GM23338 (cell line): ENCODE measurements at regions not wholly inside any gene's neighbourhood (a gene's known extent, or its start where the extent isn't known, plus 50 kb on each side); places are given as distances from the start of the nearest gene placed in this dataset.

Experiments used
- ATAC-seq: fragments of 200-7000 bp; cut with Tn5 transposase; 3 replicates; pipeline ENCODE4 v1.9.1; 2020
- DNase-seq: peaks from one replicate; pipeline ENCODE4 v3.0.0-alpha.2; 2015; ENCODE audit warnings: low spot score
- H2AFZ ChIP-seq: fragments of 200-600 bp; sonication (generic); 2 replicates; pipeline ENCODE4 v1.8.0; 2016; ENCODE audit warnings: antibody characterized with exemption, mild to moderate bottlenecking, moderate library complexity
- H3F3A ChIP-seq: fragments of 200-600 bp; sonication (generic); replicated peaks from 2 replicates; pipeline ENCODE4 v1.8.0; 2017; ENCODE audit warnings: antibody characterized with exemption, mixed run types, low read depth
- H3K27ac ChIP-seq: fragments of 200-600 bp; sonication (generic); 2 replicates; pipeline ENCODE4 v1.6.1; 2016; ENCODE audit warnings: low read depth
- H3K27me3 ChIP-seq: fragments of 200-600 bp; sonication (generic); 2 replicates; pipeline ENCODE4 v1.8.0; 2016; ENCODE audit warnings: mild to moderate bottlenecking, mixed run types, moderate library complexity; ENCODE audit not compliant: insufficient read depth
- H3K36me3 ChIP-seq: fragments of 200-600 bp; sonication (generic); 2 replicates; pipeline ENCODE4 v1.8.0; 2016; ENCODE audit warnings: mild to moderate bottlenecking; ENCODE audit not compliant: insufficient read depth
- H3K4me1 ChIP-seq: fragments of 200-600 bp; sonication (generic); 2 replicates; pipeline ENCODE4 v1.8.0; 2016; ENCODE audit warnings: mild to moderate bottlenecking, moderate library complexity; ENCODE audit not compliant: insufficient read depth
- H3K4me2 ChIP-seq: fragments of 200-600 bp; sonication (generic); 2 replicates; pipeline ENCODE4 v1.7.1; 2017; ENCODE audit warnings: mixed run types
- H3K4me3 ChIP-seq: fragments of 200-600 bp; sonication (generic); 2 replicates; pipeline ENCODE4 v1.6.1; 2016; ENCODE audit warnings: mixed run types
- H3K79me2 ChIP-seq: fragments of 200-600 bp; sonication (generic); replicated peaks from 2 replicates; pipeline ENCODE4 v1.8.0; 2017; ENCODE audit warnings: mild to moderate bottlenecking; ENCODE audit not compliant: insufficient read depth
- H3K9me2 ChIP-seq: fragments of 200-600 bp; sonication (generic); 2 replicates; pipeline ENCODE4 v1.8.0; 2017; ENCODE audit not compliant: insufficient read depth
- H4K20me1 ChIP-seq: fragments of 200-600 bp; sonication (generic); replicated peaks from 2 replicates; pipeline ENCODE4 v1.8.0; 2017; ENCODE audit warnings: mild to moderate bottlenecking; ENCODE audit not compliant: insufficient read depth
- H3K27ac Mint-ChIP-seq: 2 replicates; pipeline ENCODE4 v1.8.0; 2020; ENCODE audit warnings: inconsistent platforms, mild to moderate bottlenecking, moderate library complexity, mixed read lengths
- H3K27me3 Mint-ChIP-seq: 3 replicates; pipeline ENCODE4 v1.8.0; 2022; ENCODE audit warnings: low read depth, mild to moderate bottlenecking, moderate library complexity, mixed read lengths, inconsistent platforms; ENCODE audit not compliant: insufficient read depth, poor library complexity
- H3K36me3 Mint-ChIP-seq: 3 replicates; pipeline ENCODE4 v1.8.0; 2021; ENCODE audit warnings: low read depth, mild to moderate bottlenecking, inconsistent platforms, moderate library complexity, mixed read lengths
- H3K4me1 Mint-ChIP-seq: 3 replicates; pipeline ENCODE4 v1.8.0; 2020; ENCODE audit warnings: mild to moderate bottlenecking, inconsistent platforms, mixed read lengths
- H3K4me3 Mint-ChIP-seq: 3 replicates; pipeline ENCODE4 v1.8.0; 2021; ENCODE audit warnings: moderate library complexity, mild to moderate bottlenecking, inconsistent platforms, mixed read lengths
- H3K9me3 Mint-ChIP-seq: 3 replicates; pipeline ENCODE4 v1.8.0; 2020; ENCODE audit warnings: moderate library complexity, mild to moderate bottlenecking, inconsistent platforms, mixed read lengths
- CREB1 ChIP-seq: fragments of 250-450 bp; sonication (Bioruptor Pico); IDR thresholded peaks from 2 replicates; pipeline ENCODE4 v1.5.0; 2020; ENCODE audit warnings: low read depth, mild to moderate bottlenecking, moderate library complexity
- CTCF ChIP-seq, 2 experiments: fragments of 200-600 bp in 1 of 2; sonication (generic) in 1 of 2; conservative IDR thresholded peaks; 2 replicates each; pipeline versions ENCODE4 v1.5.1 to v1.6.1; 2016 to 2017; ENCODE audit warnings: antibody characterized with exemption in 2 of 2, low read depth in 2 of 2, mild to moderate bottlenecking in 2 of 2, moderate library complexity in 1 of 2
- EZH2 ChIP-seq: fragments of 200-600 bp; sonication (generic); IDR thresholded peaks from one replicate; pipeline ENCODE4 v1.8.0; 2017; ENCODE audit warnings: antibody characterized with exemption, mild to moderate bottlenecking, low read depth; ENCODE audit not compliant: unreplicated experiment
- EZH2phosphoT487 ChIP-seq: fragments of 200-600 bp; sonication (generic); IDR thresholded peaks from one replicate; pipeline ENCODE4 v1.8.1; 2018; ENCODE audit warnings: antibody characterized with exemption; ENCODE audit not compliant: unreplicated experiment
- JUNB ChIP-seq: IDR thresholded peaks from one replicate; pipeline ENCODE4 v1.6.1; 2016; ENCODE audit warnings: antibody characterized with exemption; ENCODE audit not compliant: unreplicated experiment
- NANOG ChIP-seq: IDR thresholded peaks from 2 replicates; pipeline ENCODE4 v1.6.1; 2016; ENCODE audit warnings: antibody characterized with exemption, borderline replicate concordance
- STAT1 ChIP-seq: IDR thresholded peaks from one replicate; pipeline ENCODE4 v1.6.1; 2016; ENCODE audit warnings: antibody characterized with exemption; ENCODE audit not compliant: unreplicated experiment
- ZNF114 ChIP-seq: fragments of 250-450 bp; sonication (Bioruptor Pico); IDR thresholded peaks from 2 replicates; pipeline ENCODE4 v1.5.0; 2020; ENCODE audit warnings: mild to moderate bottlenecking, moderate library complexity
- ZNF331 ChIP-seq: fragments of 250-450 bp; sonication (Bioruptor Pico); IDR thresholded peaks from 2 replicates; pipeline ENCODE4 v1.5.0; 2020; ENCODE audit warnings: low read depth, mild to moderate bottlenecking, moderate library complexity
- TF ChIP-seq, protein P1 (sequence below): IDR thresholded peaks from one replicate; pipeline ENCODE4 v1.6.1; 2018; ENCODE audit warnings: antibody characterized with exemption; ENCODE audit not compliant: unreplicated experiment

DNA sequence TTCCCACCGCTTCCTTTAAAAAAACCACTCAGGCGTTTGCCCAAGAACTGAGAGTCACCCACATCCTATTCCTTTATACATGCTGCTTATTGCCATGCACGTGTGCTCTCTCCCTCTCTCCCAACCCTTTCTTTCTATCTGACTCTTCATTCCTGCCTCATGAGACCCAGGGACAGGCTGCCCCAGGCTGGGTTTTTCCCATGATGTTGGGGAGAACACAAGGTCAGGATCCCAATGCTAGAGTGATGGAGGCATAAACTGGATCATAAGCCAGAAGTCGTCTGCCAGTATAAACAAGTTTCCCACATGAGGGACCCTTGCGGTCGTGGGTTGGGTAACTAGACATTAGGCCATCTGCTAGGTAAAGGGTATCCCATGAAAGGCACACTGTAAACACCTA lies 64.9 kb downstream of the CD2 start:
- ATAC-seq: no peak
- Histone ChIP-seq H3K4me2 (no peak overlapping the region), H3F3A (no peaks in the 10 kb centered on the region)

DNA sequence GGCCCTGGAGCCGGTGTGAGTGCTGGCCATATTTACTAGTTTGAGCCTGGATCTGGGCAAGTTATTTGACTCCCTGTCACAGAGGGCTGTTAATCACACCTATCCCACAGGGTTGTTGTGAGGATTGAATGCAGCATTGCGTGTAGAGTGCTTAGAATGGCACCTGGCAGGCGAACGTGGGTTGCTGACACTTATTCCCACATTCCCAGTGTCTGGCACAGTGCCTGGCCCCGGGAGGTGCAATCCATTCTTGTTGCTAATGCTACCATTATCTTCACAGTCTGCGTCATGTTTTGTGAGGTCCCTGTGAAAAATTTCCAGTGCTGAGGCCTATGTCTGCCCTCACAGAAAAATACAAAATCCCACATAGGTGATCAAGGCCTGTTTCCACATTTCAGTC lies 66.1 kb downstream of the CD2 start:
- peaks cover 8% of the 10 kb centered on the region for H3K27me3 Mint-ChIP-seq
- Histone ChIP-seq H3K9me2 (peaks cover 4% of the 10 kb centered on the region; the same call in 1 of the 2 replicates), H3K4me1 (no peaks in the 10 kb centered on the region), H3K36me3 (no peaks in the 10 kb centered on the region), H3F3A (no peaks in the 10 kb centered on the region), H4K20me1 (no peaks in the 10 kb centered on the region), H3K4me2 (no peak overlapping the region), H3K4me3 (no peak overlapping the region), H3K27me3 (no peaks in the 10 kb centered on the region), H3K27ac (no peak overlapping the region), H2AFZ (peak overlapping the region; percentile 32; the same call in 1 of the 2 replicates), H3K79me2 (no peaks in the 10 kb centered on the region)
- H3K27ac Mint-ChIP-seq: no peak overlapping the region
- DNase-seq (no peak), ATAC-seq (no peak)
- H3K4me3 Mint-ChIP-seq: no peak overlapping the region
- H3K9me3 Mint-ChIP-seq: no peaks in the 10 kb centered on the region; the same call in 2 of the 3 replicates
- H3K36me3 Mint-ChIP-seq: no peaks in the 10 kb centered on the region
- H3K4me1 Mint-ChIP-seq: peaks cover 6% of the 10 kb centered on the region
- TF ChIP-seq, protein P1, sequence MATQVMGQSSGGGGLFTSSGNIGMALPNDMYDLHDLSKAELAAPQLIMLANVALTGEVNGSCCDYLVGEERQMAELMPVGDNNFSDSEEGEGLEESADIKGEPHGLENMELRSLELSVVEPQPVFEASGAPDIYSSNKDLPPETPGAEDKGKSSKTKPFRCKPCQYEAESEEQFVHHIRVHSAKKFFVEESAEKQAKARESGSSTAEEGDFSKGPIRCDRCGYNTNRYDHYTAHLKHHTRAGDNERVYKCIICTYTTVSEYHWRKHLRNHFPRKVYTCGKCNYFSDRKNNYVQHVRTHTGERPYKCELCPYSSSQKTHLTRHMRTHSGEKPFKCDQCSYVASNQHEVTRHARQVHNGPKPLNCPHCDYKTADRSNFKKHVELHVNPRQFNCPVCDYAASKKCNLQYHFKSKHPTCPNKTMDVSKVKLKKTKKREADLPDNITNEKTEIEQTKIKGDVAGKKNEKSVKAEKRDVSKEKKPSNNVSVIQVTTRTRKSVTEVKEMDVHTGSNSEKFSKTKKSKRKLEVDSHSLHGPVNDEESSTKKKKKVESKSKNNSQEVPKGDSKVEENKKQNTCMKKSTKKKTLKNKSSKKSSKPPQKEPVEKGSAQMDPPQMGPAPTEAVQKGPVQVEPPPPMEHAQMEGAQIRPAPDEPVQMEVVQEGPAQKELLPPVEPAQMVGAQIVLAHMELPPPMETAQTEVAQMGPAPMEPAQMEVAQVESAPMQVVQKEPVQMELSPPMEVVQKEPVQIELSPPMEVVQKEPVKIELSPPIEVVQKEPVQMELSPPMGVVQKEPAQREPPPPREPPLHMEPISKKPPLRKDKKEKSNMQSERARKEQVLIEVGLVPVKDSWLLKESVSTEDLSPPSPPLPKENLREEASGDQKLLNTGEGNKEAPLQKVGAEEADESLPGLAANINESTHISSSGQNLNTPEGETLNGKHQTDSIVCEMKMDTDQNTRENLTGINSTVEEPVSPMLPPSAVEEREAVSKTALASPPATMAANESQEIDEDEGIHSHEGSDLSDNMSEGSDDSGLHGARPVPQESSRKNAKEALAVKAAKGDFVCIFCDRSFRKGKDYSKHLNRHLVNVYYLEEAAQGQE: no peak
- no peak for TF ChIP-seq CREB1 (CRISPR knock-in tag)
- TF ChIP-seq ZNF114 (CRISPR knock-in tag): no peak
- no peak for TF ChIP-seq EZH2
- TF ChIP-seq JUNB: no peak
- no peak for TF ChIP-seq NANOG

More for the DNA sequence above, 64.9 kb downstream of the CD2 start:
- H2AFZ ChIP-seq: no peak overlapping the region; the same call in 1 of the 2 replicates
- H3K36me3 Mint-ChIP-seq: no peaks in the 10 kb centered on the region
- peaks cover 4% of the 10 kb centered on the region; the same call in 1 of the 2 replicates for H3K9me2 ChIP-seq
- H3K27ac Mint-ChIP-seq: no peak overlapping the region
- peaks cover 3% of the 10 kb centered on the region for H3K27me3 Mint-ChIP-seq
- H3K9me3 Mint-ChIP-seq: no peaks in the 10 kb centered on the region; the same call in 2 of the 3 replicates
- no peak overlapping the region for H3K4me3 Mint-ChIP-seq
- no peak for DNase-seq
- H3K79me2 ChIP-seq: no peaks in the 10 kb centered on the region
- H4K20me1 ChIP-seq: no peaks in the 10 kb centered on the region
- no peaks in the 10 kb centered on the region for H3K4me1 Mint-ChIP-seq
- H3K36me3 ChIP-seq: no peaks in the 10 kb centered on the region
- H3K27me3 ChIP-seq: no peaks in the 10 kb centered on the region
- H3K27ac ChIP-seq: no peak overlapping the region
- TF ChIP-seq NANOG: no peak
- no peak for TF ChIP-seq STAT1
- TF ChIP-seq, protein P1: no peak
- no peak for TF ChIP-seq CTCF (conservative IDR thresholded peaks at IDR 0.05; ENCODE audit: low read depth in 2 of 2)
- TF ChIP-seq ZNF114 (CRISPR knock-in tag): no peak
- TF ChIP-seq EZH2phosphoT487: no peak
- no peak for TF ChIP-seq ZNF331 (CRISPR knock-in tag)
- TF ChIP-seq EZH2: no peak
- TF ChIP-seq JUNB: no peak
- no peak overlapping the region for H3K4me3 ChIP-seq
- H3K4me1 ChIP-seq: no peaks in the 10 kb centered on the region
